ENCODE measurements at regions not wholly inside any gene's neighbourhood (a gene's known extent, or its start where the extent isn't known, plus 50 kb on each side); places are given as distances from the start of the nearest gene placed in this dataset.

DNA sequence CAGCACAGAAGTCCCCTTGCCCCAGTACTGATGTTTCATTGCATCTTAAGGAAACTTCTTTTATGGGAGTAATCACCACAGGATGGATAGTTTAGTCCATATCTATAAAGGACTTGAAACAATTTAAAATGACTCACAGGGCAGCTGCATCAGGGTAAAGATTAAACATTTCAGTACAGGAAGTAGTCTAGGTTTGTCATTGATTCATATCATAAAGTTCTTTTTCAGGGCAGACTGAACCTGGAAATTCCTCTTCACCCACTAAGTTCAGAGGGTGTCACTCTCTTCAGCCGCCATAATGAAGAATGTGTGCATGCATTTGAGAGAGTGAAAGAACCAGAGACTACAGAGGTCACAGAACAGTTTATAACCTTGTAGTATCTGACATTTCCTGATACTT lies 296.3 kb upstream of the JAG1 start:
- intact Hi-C loops (cut with DNase I, micrococcal nuclease), result no loop called here
- Histone ChIP-seq H3K36me3 (ENCODE audit: insufficient read depth, low read length) (no peaks in the 10 kb centered on the region), H3K27me3 (ENCODE audit: control insufficient read depth in 1 of 2, insufficient read depth in 2 of 2, low read length in 2 of 2) (no peaks in the 10 kb centered on the region), H3K4me1 (ENCODE audit: insufficient read depth, low read length) (no peaks in the 10 kb centered on the region), H3K27ac (ENCODE audit: low read depth in 1 of 2, low read length in 2 of 2) (no peak overlapping the region), H3K9me3 (ENCODE audit: control insufficient read depth in 1 of 2, insufficient read depth in 1 of 2, low read length in 2 of 2) (no peaks in the 10 kb centered on the region), H3K4me3 (ENCODE audit: low read length) (no peak overlapping the region)
- Mint-ChIP-seq H3K27me3 (no peaks in the 10 kb centered on the region), H3K27ac (no peak overlapping the region), H3K4me3 (no peak overlapping the region), H3K4me1 (ENCODE audit: low read depth) (no peaks in the 10 kb centered on the region), H3K36me3 (ENCODE audit: low read depth) (no peaks in the 10 kb centered on the region), H3K9me3 (peaks cover 5% of the 10 kb centered on the region)
- ATAC-seq (ENCODE audit: poor library complexity), result no peak
- no peak for DNase-seq
- ChIA-PET POLR2A (no interaction called here), CTCF (no interaction called here)
- no peak for TF ChIP-seq CTCF (IDR thresholded peaks at IDR 0.05)

GRCh38 chr20:10971096-10971495 lies 297.3 kb upstream of the JAG1 start:
- ChIA-PET CTCF (no interaction called here), POLR2A (no interaction called here)
- Histone ChIP-seq H3K27me3 (ENCODE audit: control insufficient read depth in 1 of 2, insufficient read depth in 2 of 2, low read length in 2 of 2) (no peaks in the 10 kb centered on the region), H3K27ac (ENCODE audit: low read depth in 1 of 2, low read length in 2 of 2) (no peak overlapping the region), H3K4me1 (ENCODE audit: insufficient read depth, low read length) (no peaks in the 10 kb centered on the region), H3K4me3 (ENCODE audit: low read length) (no peak overlapping the region), H3K36me3 (ENCODE audit: insufficient read depth, low read length) (no peaks in the 10 kb centered on the region), H3K9me3 (ENCODE audit: control insufficient read depth in 1 of 2, insufficient read depth in 1 of 2, low read length in 2 of 2) (no peaks in the 10 kb centered on the region)
- H3K4me3 Mint-ChIP-seq, result no peak overlapping the region
- H3K9me3 Mint-ChIP-seq, result peaks cover 5% of the 10 kb centered on the region
- no peaks in the 10 kb centered on the region for H3K36me3 Mint-ChIP-seq (ENCODE audit: low read depth)
- intact Hi-C loops (cut with DNase I, micrococcal nuclease), result no loop called here
- no peak overlapping the region for H3K27ac Mint-ChIP-seq
- TF ChIP-seq CTCF (IDR thresholded peaks at IDR 0.05), result no peak
- ATAC-seq (ENCODE audit: poor library complexity) (no peak), DNase-seq (no peak)
- H3K27me3 Mint-ChIP-seq, result no peaks in the 10 kb centered on the region
- H3K4me1 Mint-ChIP-seq (ENCODE audit: low read depth), result no peaks in the 10 kb centered on the region

DNA sequence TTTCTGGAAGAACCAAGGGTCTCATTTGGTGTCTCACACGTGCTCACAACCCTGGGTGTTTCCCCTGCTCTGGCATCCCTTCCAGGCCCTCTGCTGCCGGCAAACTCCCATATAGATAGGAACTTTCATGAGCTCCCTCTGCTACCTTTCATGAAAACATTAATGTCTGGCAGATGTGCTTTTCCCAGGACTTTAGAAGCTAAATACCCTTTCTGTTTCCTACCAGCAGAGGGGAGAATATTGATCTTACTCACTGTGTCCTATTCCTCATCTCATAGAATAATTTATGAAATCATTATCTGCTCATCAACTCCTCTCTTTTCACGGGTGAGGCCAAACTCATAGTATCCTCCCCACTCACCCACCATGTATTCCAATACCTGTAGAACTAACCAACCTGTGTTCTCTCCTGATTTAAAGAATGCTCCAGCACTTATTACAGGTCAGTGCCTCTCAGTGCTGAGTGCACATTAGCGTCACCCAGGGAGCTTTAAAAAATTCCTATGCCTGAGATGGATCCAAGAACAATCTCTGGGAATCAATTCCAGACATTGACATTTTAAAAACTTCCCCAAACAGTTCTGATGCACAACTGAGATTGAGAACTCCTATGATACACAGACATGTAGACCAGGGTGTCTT lies 298.5 kb upstream of the JAG1 start:
- intact Hi-C loops (cut with DNase I, micrococcal nuclease), result no loop called here
- no peak for TF ChIP-seq CTCF (IDR thresholded peaks at IDR 0.05)
- H3K4me3 Mint-ChIP-seq, result no peak overlapping the region
- H3K4me1 Mint-ChIP-seq (ENCODE audit: low read depth), result no peaks in the 10 kb centered on the region
- ATAC-seq (ENCODE audit: poor library complexity), result no peak
- Histone ChIP-seq H3K27ac (ENCODE audit: low read depth in 1 of 2, low read length in 2 of 2) (no peak overlapping the region), H3K4me3 (ENCODE audit: low read length) (no peak overlapping the region), H3K9me3 (ENCODE audit: control insufficient read depth in 1 of 2, insufficient read depth in 1 of 2, low read length in 2 of 2) (no peaks in the 10 kb centered on the region), H3K36me3 (ENCODE audit: insufficient read depth, low read length) (no peaks in the 10 kb centered on the region), H3K27me3 (ENCODE audit: control insufficient read depth in 1 of 2, insufficient read depth in 2 of 2, low read length in 2 of 2) (no peaks in the 10 kb centered on the region), H3K4me1 (ENCODE audit: insufficient read depth, low read length) (no peaks in the 10 kb centered on the region)
- H3K27me3 Mint-ChIP-seq, result no peaks in the 10 kb centered on the region
- DNase-seq, result no peak
- no peak overlapping the region for H3K27ac Mint-ChIP-seq
- no peaks in the 10 kb centered on the region for H3K36me3 Mint-ChIP-seq (ENCODE audit: low read depth)
- CTCF ChIA-PET, result no interaction called here
- peaks cover 5% of the 10 kb centered on the region for H3K9me3 Mint-ChIP-seq
- POLR2A ChIA-PET, result no interaction called here

Data from CD4-positive, alpha-beta T cell (primary cell).